Progenitor cell of endocrine pancreas (in vitro differentiated cells): ENCODE measurements at regions not wholly inside any gene's neighbourhood (a gene's known extent, or its start where the extent isn't known, plus 50 kb on each side); places are given as distances from the start of the nearest gene placed in this dataset.

ENCODE experiments used
- DNase-seq: peaks from one replicate; pipeline ENCODE4 v3.0.0; 2021; ENCODE audit warnings: low spot score; ENCODE audit not compliant: unreplicated experiment
- H3K27ac Mint-ChIP-seq: 2 replicates; pipeline ENCODE4 v1.8.0; 2021; ENCODE audit warnings: mild to moderate bottlenecking, moderate library complexity, mixed read lengths
- H3K27me3 Mint-ChIP-seq: 2 replicates; pipeline ENCODE4 v1.8.0; 2021; ENCODE audit warnings: mixed read lengths
- H3K36me3 Mint-ChIP-seq: 2 replicates; pipeline ENCODE4 v1.8.0; 2022; ENCODE audit warnings: mixed read lengths; ENCODE audit not compliant: insufficient read depth
- H3K4me1 Mint-ChIP-seq: 2 replicates; pipeline ENCODE4 v1.8.0; 2021; ENCODE audit warnings: low read depth, mixed read lengths
- H3K4me3 Mint-ChIP-seq: 2 replicates; pipeline ENCODE4 v1.8.0; 2021; ENCODE audit warnings: low read depth, mild to moderate bottlenecking, moderate library complexity, mixed read lengths
- H3K9me3 Mint-ChIP-seq: 2 replicates; pipeline ENCODE4 v1.8.0; 2021; ENCODE audit warnings: low read depth, mixed read lengths
- CTCF ChIP-seq: fragments of 200-600 bp; sonication (generic); IDR thresholded peaks from one replicate; pipeline ENCODE4 v1.5.0; 2021; ENCODE audit warnings: antibody characterized with exemption, mild to moderate bottlenecking; ENCODE audit not compliant: unreplicated experiment

DNA sequence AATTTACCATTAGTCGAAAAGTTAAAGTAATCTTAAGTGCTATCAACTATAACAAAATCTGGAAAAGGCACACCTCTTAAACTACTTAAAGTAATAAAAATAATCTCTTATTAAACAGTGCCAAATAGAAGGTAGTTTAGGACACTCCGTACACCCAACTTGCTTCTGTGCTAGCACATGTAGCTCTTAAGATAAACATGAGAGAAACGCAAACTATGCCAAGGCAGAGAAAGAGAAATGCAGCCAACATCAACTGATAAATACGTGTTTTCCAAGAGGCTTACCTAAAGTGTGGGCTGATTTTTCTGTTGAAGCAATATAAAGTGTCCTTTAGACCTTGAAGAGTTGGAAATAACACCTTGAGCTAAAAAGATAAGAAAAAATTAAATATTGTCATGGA lies 480.6 kb upstream of the DAB2 start:
- TF ChIP-seq CTCF = no peak
- Mint-ChIP-seq H3K4me1 (peaks cover 3% of the 10 kb centered on the region), H3K4me3 (no peak overlapping the region), H3K27me3 (no peaks in the 10 kb centered on the region), H3K27ac (no peak overlapping the region), H3K36me3 (no peaks in the 10 kb centered on the region), H3K9me3 (peaks cover 6% of the 10 kb centered on the region)
- DNase-seq = no peak

GRCh38 chr5:39902626-39903025 lies 477.8 kb upstream of the DAB2 start:
- Mint-ChIP-seq H3K4me1 (peaks cover 3% of the 10 kb centered on the region), H3K27me3 (no peaks in the 10 kb centered on the region), H3K4me3 (no peak overlapping the region), H3K9me3 (peaks cover 3% of the 10 kb centered on the region), H3K27ac (no peak overlapping the region), H3K36me3 (no peaks in the 10 kb centered on the region)
- TF ChIP-seq CTCF = no peak
- DNase-seq = no peak

DNA sequence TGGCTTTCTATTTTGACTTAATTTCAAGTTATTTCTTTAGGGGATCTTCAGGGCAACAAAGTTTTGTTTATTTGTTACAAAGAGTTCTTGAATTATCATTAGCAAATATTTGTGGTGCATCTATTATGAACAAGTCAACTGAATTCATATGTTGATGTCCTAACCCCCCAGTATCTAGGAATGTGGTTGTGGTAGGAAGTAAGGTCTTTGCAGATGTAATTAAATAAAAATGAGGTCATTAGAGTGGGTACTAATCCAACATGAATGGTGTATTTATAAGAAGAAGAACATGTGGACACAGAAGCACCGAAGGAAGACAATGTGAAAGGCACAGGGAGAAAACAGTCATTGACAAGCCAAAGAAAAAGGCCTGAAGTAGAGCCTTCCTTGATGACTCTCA lies 474.0 kb upstream of the DAB2 start:
- no peaks in the 10 kb centered on the region for H3K27me3 Mint-ChIP-seq
- no peak overlapping the region for H3K27ac Mint-ChIP-seq
- peaks cover 5% of the 10 kb centered on the region for H3K9me3 Mint-ChIP-seq
- TF ChIP-seq CTCF = no peak
- no peak overlapping the region for H3K4me3 Mint-ChIP-seq
- H3K36me3 Mint-ChIP-seq = peaks cover 1% of the 10 kb centered on the region
- peaks cover 11% of the 10 kb centered on the region for H3K4me1 Mint-ChIP-seq
- no peak for DNase-seq

GRCh38 chr5:39896706-39897105 lies 471.9 kb upstream of the DAB2 start:
- Mint-ChIP-seq H3K4me3 (no peak overlapping the region), H3K9me3 (peaks cover 5% of the 10 kb centered on the region), H3K36me3 (peaks cover 1% of the 10 kb centered on the region), H3K4me1 (peaks cover 22% of the 10 kb centered on the region), H3K27ac (no peak overlapping the region), H3K27me3 (no peaks in the 10 kb centered on the region)
- DNase-seq = no peak
- no peak for TF ChIP-seq CTCF

DNA sequence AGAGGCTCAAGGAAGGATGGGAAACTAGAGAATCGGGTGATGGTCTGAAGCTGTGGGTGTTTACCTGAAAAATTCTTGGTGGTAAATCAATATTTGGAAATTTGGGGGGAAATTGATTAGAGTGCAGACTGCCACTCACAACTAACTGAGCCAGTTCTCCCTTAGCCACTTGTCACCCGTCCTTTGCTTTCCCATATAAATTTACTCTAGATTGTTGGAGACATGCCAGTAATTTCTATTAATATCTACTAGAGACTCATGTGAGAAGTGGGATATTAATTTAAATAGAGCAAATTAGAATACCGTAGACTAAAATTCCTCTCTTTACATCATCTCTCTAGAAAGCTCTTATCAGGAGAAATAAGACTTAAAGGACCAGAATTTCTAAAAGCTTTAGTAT lies 471.3 kb upstream of the DAB2 start:
- H3K9me3 Mint-ChIP-seq = peaks cover 5% of the 10 kb centered on the region
- peaks cover 22% of the 10 kb centered on the region for H3K4me1 Mint-ChIP-seq
- DNase-seq = no peak
- no peak overlapping the region for H3K4me3 Mint-ChIP-seq
- H3K36me3 Mint-ChIP-seq = peaks cover 1% of the 10 kb centered on the region
- H3K27ac Mint-ChIP-seq = no peak overlapping the region
- no peak for TF ChIP-seq CTCF
- no peaks in the 10 kb centered on the region for H3K27me3 Mint-ChIP-seq
